ENCODE measurements at regions not wholly inside any gene's neighbourhood (a gene's known extent, or its start where the extent isn't known, plus 50 kb on each side); places are given as distances from the start of the nearest gene placed in this dataset.
A peak's percentile ranks its signal among the peaks of the same experiment; 100 is the strongest.
"Not testable (repeated sequence)": the region's sequence is repeated elsewhere in the genome, so short reads cannot be mapped to it uniquely, and the experiment has no call there.

GRCh38 chr5:44574678-44575077, 185.5 kb upstream of the FGF10 start:
- DNase-seq (ENCODE audit: extremely low read depth in 1 of 11, low read depth in 9 of 11, low spot score in 4 of 11), result no peak

- no peak for DNase-seq (ENCODE audit: extremely low read depth in 1 of 11, low read depth in 9 of 11, low spot score in 4 of 11)
Observed at GRCh38 chr5:44568519-44568918, 179.3 kb upstream of the FGF10 start.

- DNase-seq (ENCODE audit: extremely low read depth in 1 of 11, low read depth in 9 of 11, low spot score in 4 of 11), result no peak
Observed at GRCh38 chr5:44565902-44566301, 176.7 kb upstream of the FGF10 start.

GRCh38 chr5:44565360-44565759, 176.1 kb upstream of the FGF10 start:
- no peak for DNase-seq (ENCODE audit: extremely low read depth in 1 of 11, low read depth in 9 of 11, low spot score in 4 of 11)

GRCh38 chr5:44546286-44546685, 157.1 kb upstream of the FGF10 start:
- no peak for DNase-seq (ENCODE audit: extremely low read depth in 1 of 11, low read depth in 9 of 11, low spot score in 4 of 11)

- DNase-seq (ENCODE audit: extremely low read depth in 1 of 11, low read depth in 9 of 11, low spot score in 4 of 11), result no peak
Observed at GRCh38 chr5:44543511-44543910, 154.3 kb upstream of the FGF10 start.

- DNase-seq (ENCODE audit: extremely low read depth in 1 of 11, low read depth in 9 of 11, low spot score in 4 of 11), result no peak
Observed at GRCh38 chr5:44542470-44542869, 153.2 kb upstream of the FGF10 start.

GRCh38 chr5:44539602-44539919, 150.3 kb upstream of the FGF10 start:
- no peak for DNase-seq (ENCODE audit: extremely low read depth in 1 of 11, low read depth in 9 of 11, low spot score in 4 of 11)

GRCh38 chr5:44538797-44539601, 149.8 kb upstream of the FGF10 start:
- no peak for DNase-seq (ENCODE audit: extremely low read depth in 1 of 11, low read depth in 9 of 11, low spot score in 4 of 11)

GRCh38 chr5:44536650-44537260, 147.5 kb upstream of the FGF10 start:
- DNase-seq (ENCODE audit: extremely low read depth in 1 of 11, low read depth in 9 of 11, low spot score in 4 of 11), result peak in 6 of 11 donors; percentile 5 to 31 (median 10)

GRCh38 chr5:44535621-44536020, 146.4 kb upstream of the FGF10 start:
- peak in 1 of 11 donors; percentile 6 for DNase-seq (ENCODE audit: extremely low read depth in 1 of 11, low read depth in 9 of 11, low spot score in 4 of 11)

- no peak for DNase-seq (ENCODE audit: extremely low read depth in 1 of 11, low read depth in 9 of 11, low spot score in 4 of 11)
Observed at GRCh38 chr5:44532981-44533380, 143.8 kb upstream of the FGF10 start.

- not testable (repeated sequence) for DNase-seq (ENCODE audit: extremely low read depth in 1 of 11, low read depth in 9 of 11, low spot score in 4 of 11)
Observed at GRCh38 chr5:44531756-44532155, 142.5 kb upstream of the FGF10 start.

GRCh38 chr5:44530783-44531182, 141.6 kb upstream of the FGF10 start:
- DNase-seq (ENCODE audit: extremely low read depth in 1 of 11, low read depth in 9 of 11, low spot score in 4 of 11), result not testable (repeated sequence)

- no peak for DNase-seq (ENCODE audit: extremely low read depth in 1 of 11, low read depth in 9 of 11, low spot score in 4 of 11)
Observed at GRCh38 chr5:44511596-44511995, 122.4 kb upstream of the FGF10 start.

- DNase-seq (ENCODE audit: extremely low read depth in 1 of 11, low read depth in 9 of 11, low spot score in 4 of 11), result peak; percentile 26 to 79 (median 44)
Observed at GRCh38 chr5:44506561-44506960, 117.3 kb upstream of the FGF10 start.

GRCh38 chr5:44499381-44499780, 110.2 kb upstream of the FGF10 start:
- DNase-seq (ENCODE audit: extremely low read depth in 1 of 11, low read depth in 9 of 11, low spot score in 4 of 11), result no peak

- DNase-seq (ENCODE audit: extremely low read depth in 1 of 11, low read depth in 9 of 11, low spot score in 4 of 11), result no peak
Observed at GRCh38 chr5:44497606-44498005, 108.4 kb upstream of the FGF10 start.

GRCh38 chr5:44495280-44495679, 106.1 kb upstream of the FGF10 start:
- DNase-seq (ENCODE audit: extremely low read depth in 1 of 11, low read depth in 9 of 11, low spot score in 4 of 11), result no peak

GRCh38 chr5:44489759-44490158, 100.5 kb upstream of the FGF10 start:
- DNase-seq (ENCODE audit: extremely low read depth in 1 of 11, low read depth in 9 of 11, low spot score in 4 of 11), result no peak

GRCh38 chr5:44486591-44486990, 97.4 kb upstream of the FGF10 start:
- no peak for DNase-seq (ENCODE audit: extremely low read depth in 1 of 11, low read depth in 9 of 11, low spot score in 4 of 11)
